SU-DHL-6 (cell line): ENCODE measurements at regions not wholly inside any gene's neighbourhood (a gene's known extent, or its start where the extent isn't known, plus 50 kb on each side); places are given as distances from the start of the nearest gene placed in this dataset.

ENCODE experiments used
- H2AFZ ChIP-seq: fragments of 200-600 bp; sonication (generic); 2 replicates; pipeline ENCODE4 v1.6.1; 2014; ENCODE audit warnings: low read depth, mild to moderate bottlenecking, moderate library complexity, mixed read lengths, antibody characterized with exemption, low read length; ENCODE audit not compliant: severe bottlenecking
- H3F3A ChIP-seq: fragments of 200-600 bp; shearing (Covaris generic); 2 replicates; pipeline ENCODE4 v1.6.0; 2016; ENCODE audit warnings: antibody characterized with exemption, mild to moderate bottlenecking; ENCODE audit not compliant: insufficient read depth
- H3K27ac ChIP-seq: fragments of 200-600 bp; sonication (generic); 2 replicates; pipeline ENCODE4 v1.5.1; 2016; ENCODE audit warnings: low read depth, mild to moderate bottlenecking, low read length, moderate library complexity, mixed read lengths
- H3K27me3 ChIP-seq: fragments of 200-600 bp; sonication (generic), shearing (Covaris generic); 2 replicates; pipeline ENCODE4 v1.6.0; 2014; ENCODE audit warnings: mild to moderate bottlenecking, low read length
- H3K36me3 ChIP-seq: fragments of 200-600 bp; sonication (generic); 2 replicates; pipeline ENCODE4 v1.6.1; 2014; ENCODE audit warnings: mild to moderate bottlenecking, low read length, mixed read lengths
- H3K4me2 ChIP-seq: fragments of 300-600, 200-600 bp; shearing (Covaris generic), sonication (generic); 2 replicates; pipeline ENCODE4 v1.6.0; 2014; ENCODE audit warnings: low read length, low read depth, mild to moderate bottlenecking; ENCODE audit not compliant: poor library complexity, severe bottlenecking
- H3K4me3 ChIP-seq: fragments of 200-600 bp; sonication (generic); 2 replicates; pipeline ENCODE4 v1.5.1; 2014; ENCODE audit warnings: antibody characterized with exemption, low read length, mild to moderate bottlenecking, mixed read lengths; ENCODE audit not compliant: insufficient read depth, poor library complexity, severe bottlenecking
- H3K79me2 ChIP-seq: fragments of 200-600 bp; sonication (generic); 2 replicates; pipeline ENCODE4 v1.6.1; 2014; ENCODE audit warnings: mild to moderate bottlenecking, low read length, moderate library complexity; ENCODE audit not compliant: insufficient read depth
- H3K9ac ChIP-seq: fragments of 200-600 bp; sonication (generic); 2 replicates; pipeline ENCODE4 v1.7.0; 2014; ENCODE audit warnings: mild to moderate bottlenecking, low read length
- H3K9me2 ChIP-seq: fragments of 200-600 bp; sonication (generic); replicated peaks from 2 replicates; pipeline ENCODE4 v1.6.1; 2014; ENCODE audit warnings: low read length; ENCODE audit not compliant: insufficient read depth
- H3K9me3 ChIP-seq: fragments of 200-600 bp; sonication (generic); 2 replicates; pipeline ENCODE4 v1.6.1; 2014; ENCODE audit warnings: low read length, mixed read lengths; ENCODE audit not compliant: insufficient read depth
- H4K20me1 ChIP-seq: fragments of 200-600 bp; sonication (generic); 2 replicates; pipeline ENCODE4 v1.6.1; 2014; ENCODE audit warnings: low read depth, mild to moderate bottlenecking, antibody characterized with exemption, low read length, moderate library complexity, mixed read lengths
- EZH2phosphoT487 ChIP-seq: fragments of 200-600 bp; sonication (generic), shearing (Covaris generic); conservative IDR thresholded peaks from 2 replicates; pipeline ENCODE4 v1.6.1; 2018; ENCODE audit warnings: mild to moderate bottlenecking, antibody characterized with exemption, low read length, moderate library complexity, mixed read lengths
- TF ChIP-seq, protein P1 (sequence below): fragments of 200-600 bp; sonication (generic); IDR thresholded peaks from one replicate; pipeline ENCODE4 v1.5.1; 2017; ENCODE audit warnings: antibody characterized with exemption, mild to moderate bottlenecking, low read length, moderate library complexity; ENCODE audit not compliant: insufficient read depth, poor library complexity, severe bottlenecking

GRCh38 chr1:21357161-21357560 is 66.9 kb upstream of the ECE1 start:
- no peak overlapping the region for H3K4me2 ChIP-seq
- H3K36me3 ChIP-seq = no peaks in the 10 kb centered on the region
- H3K9me3 ChIP-seq = no peaks in the 10 kb centered on the region
- H4K20me1 ChIP-seq = no peaks in the 10 kb centered on the region
- H3K79me2 ChIP-seq = no peaks in the 10 kb centered on the region
- no peaks in the 10 kb centered on the region for H3K27me3 ChIP-seq
- H3K27ac ChIP-seq = no peak overlapping the region
- no peak overlapping the region for H2AFZ ChIP-seq
- H3K4me3 ChIP-seq = no peak overlapping the region
- H3F3A ChIP-seq = no peaks in the 10 kb centered on the region
- no peak overlapping the region for H3K9ac ChIP-seq
- no peaks in the 10 kb centered on the region for H3K9me2 ChIP-seq
- TF ChIP-seq, protein P1, sequence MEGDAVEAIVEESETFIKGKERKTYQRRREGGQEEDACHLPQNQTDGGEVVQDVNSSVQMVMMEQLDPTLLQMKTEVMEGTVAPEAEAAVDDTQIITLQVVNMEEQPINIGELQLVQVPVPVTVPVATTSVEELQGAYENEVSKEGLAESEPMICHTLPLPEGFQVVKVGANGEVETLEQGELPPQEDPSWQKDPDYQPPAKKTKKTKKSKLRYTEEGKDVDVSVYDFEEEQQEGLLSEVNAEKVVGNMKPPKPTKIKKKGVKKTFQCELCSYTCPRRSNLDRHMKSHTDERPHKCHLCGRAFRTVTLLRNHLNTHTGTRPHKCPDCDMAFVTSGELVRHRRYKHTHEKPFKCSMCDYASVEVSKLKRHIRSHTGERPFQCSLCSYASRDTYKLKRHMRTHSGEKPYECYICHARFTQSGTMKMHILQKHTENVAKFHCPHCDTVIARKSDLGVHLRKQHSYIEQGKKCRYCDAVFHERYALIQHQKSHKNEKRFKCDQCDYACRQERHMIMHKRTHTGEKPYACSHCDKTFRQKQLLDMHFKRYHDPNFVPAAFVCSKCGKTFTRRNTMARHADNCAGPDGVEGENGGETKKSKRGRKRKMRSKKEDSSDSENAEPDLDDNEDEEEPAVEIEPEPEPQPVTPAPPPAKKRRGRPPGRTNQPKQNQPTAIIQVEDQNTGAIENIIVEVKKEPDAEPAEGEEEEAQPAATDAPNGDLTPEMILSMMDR = no peak
- TF ChIP-seq EZH2phosphoT487 = no peak

DNA sequence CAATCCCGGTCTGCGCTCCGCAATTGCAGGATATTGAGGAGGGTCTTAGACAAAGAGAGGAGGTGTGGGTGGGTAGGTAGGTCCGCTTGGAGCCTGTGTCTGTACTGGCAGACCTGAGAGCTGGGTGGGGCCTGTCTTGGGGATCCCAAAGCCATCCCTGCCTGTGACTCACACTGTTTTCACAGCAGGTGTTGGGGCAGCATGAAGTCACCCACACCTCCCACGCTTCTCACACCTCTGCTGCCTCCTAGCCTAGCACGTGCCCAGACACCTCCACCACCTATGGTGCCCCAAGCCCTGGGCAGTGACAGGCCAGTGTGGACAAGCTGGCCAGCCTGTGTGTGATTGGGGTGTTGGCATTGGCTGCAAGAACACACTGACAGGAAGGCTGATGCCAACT is 65.7 kb upstream of the ECE1 start:
- Histone ChIP-seq H3K27me3 (no peaks in the 10 kb centered on the region), H3K9me3 (no peaks in the 10 kb centered on the region), H3K4me3 (no peak overlapping the region), H3K36me3 (no peaks in the 10 kb centered on the region), H3K9ac (no peak overlapping the region), H3K79me2 (no peaks in the 10 kb centered on the region), H3K4me2 (no peak overlapping the region), H3K27ac (no peak overlapping the region), H3K9me2 (no peaks in the 10 kb centered on the region), H4K20me1 (no peaks in the 10 kb centered on the region), H2AFZ (no peak overlapping the region), H3F3A (no peaks in the 10 kb centered on the region)
- no peak for TF ChIP-seq EZH2phosphoT487
- TF ChIP-seq, protein P1 = no peak

- Histone ChIP-seq H2AFZ (no peak overlapping the region), H3K9me3 (no peaks in the 10 kb centered on the region), H3K27ac (no peak overlapping the region), H3K4me2 (no peak overlapping the region), H3K36me3 (no peaks in the 10 kb centered on the region), H3K9me2 (no peaks in the 10 kb centered on the region), H3K4me3 (no peak overlapping the region), H3K79me2 (no peaks in the 10 kb centered on the region), H3K9ac (no peak overlapping the region), H3F3A (0 out of 2 replicates have a peak, but pooled peaks cover 3% of the 10 kb centered on the region), H3K27me3 (no peaks in the 10 kb centered on the region), H4K20me1 (no peaks in the 10 kb centered on the region)
- TF ChIP-seq EZH2phosphoT487 = no peak
- TF ChIP-seq, protein P1 = no peak
These were observed 62.3 kb upstream of the ECE1 start for GRCh38 chr1:21352586-21352985.
